ENCODE measurements at regions not wholly inside any gene's neighbourhood (a gene's known extent, or its start where the extent isn't known, plus 50 kb on each side); places are given as distances from the start of the nearest gene placed in this dataset.

- Histone ChIP-seq H2AFZ (ENCODE audit: low read length) (no peak overlapping the region), H3K4me1 (ENCODE audit: insufficient read depth, low read length, poor library complexity, severe bottlenecking) (peaks cover 22% of the 10 kb centered on the region), H3K27me3 (ENCODE audit: insufficient read depth, low read length, poor library complexity, severe bottlenecking) (no peaks in the 10 kb centered on the region), H3K9me3 (ENCODE audit: insufficient read depth, low read depth, low read length) (no peaks in the 10 kb centered on the region), H3K4me2 (ENCODE audit: low read depth, low read length, poor library complexity, severe bottlenecking) (no peak overlapping the region), H3K9me2 (replicated peaks; ENCODE audit: low read depth, low read length) (no peaks in the 10 kb centered on the region), H3K36me3 (ENCODE audit: insufficient read depth, low read length) (no peaks in the 10 kb centered on the region), H3K4me3 (ENCODE audit: low read length, poor library complexity, severe bottlenecking) (no peak overlapping the region), H3K79me2 (ENCODE audit: insufficient read depth, low read length) (no peaks in the 10 kb centered on the region), H3F3A (ENCODE audit: low read depth) (no peaks in the 10 kb centered on the region), H3K9ac (ENCODE audit: low read depth, low read length, poor library complexity, severe bottlenecking) (no peak overlapping the region), H4K20me1 (ENCODE audit: insufficient read depth, low read length, poor library complexity, severe bottlenecking) (no peaks in the 10 kb centered on the region)
- TF ChIP-seq EZH2phosphoT487 (IDR thresholded peaks at IDR 0.05; ENCODE audit: borderline replicate concordance): no peak
- TF ChIP-seq, protein P1, sequence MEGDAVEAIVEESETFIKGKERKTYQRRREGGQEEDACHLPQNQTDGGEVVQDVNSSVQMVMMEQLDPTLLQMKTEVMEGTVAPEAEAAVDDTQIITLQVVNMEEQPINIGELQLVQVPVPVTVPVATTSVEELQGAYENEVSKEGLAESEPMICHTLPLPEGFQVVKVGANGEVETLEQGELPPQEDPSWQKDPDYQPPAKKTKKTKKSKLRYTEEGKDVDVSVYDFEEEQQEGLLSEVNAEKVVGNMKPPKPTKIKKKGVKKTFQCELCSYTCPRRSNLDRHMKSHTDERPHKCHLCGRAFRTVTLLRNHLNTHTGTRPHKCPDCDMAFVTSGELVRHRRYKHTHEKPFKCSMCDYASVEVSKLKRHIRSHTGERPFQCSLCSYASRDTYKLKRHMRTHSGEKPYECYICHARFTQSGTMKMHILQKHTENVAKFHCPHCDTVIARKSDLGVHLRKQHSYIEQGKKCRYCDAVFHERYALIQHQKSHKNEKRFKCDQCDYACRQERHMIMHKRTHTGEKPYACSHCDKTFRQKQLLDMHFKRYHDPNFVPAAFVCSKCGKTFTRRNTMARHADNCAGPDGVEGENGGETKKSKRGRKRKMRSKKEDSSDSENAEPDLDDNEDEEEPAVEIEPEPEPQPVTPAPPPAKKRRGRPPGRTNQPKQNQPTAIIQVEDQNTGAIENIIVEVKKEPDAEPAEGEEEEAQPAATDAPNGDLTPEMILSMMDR (conservative IDR thresholded peaks at IDR 0.05; ENCODE audit: low read length): no peak
Observed at GRCh38 chrX:115902995-115903394, 267.5 kb upstream of the AGTR2 start.

GRCh38 chrX:115906276-115906675 is 264.3 kb upstream of the AGTR2 start:
- Histone ChIP-seq H3K27me3 (ENCODE audit: insufficient read depth, low read length, poor library complexity, severe bottlenecking) (no peaks in the 10 kb centered on the region), H3K9me3 (ENCODE audit: insufficient read depth, low read depth, low read length) (no peaks in the 10 kb centered on the region), H3K9ac (ENCODE audit: low read depth, low read length, poor library complexity, severe bottlenecking) (no peak overlapping the region), H3K9me2 (replicated peaks; ENCODE audit: low read depth, low read length) (no peaks in the 10 kb centered on the region), H3K79me2 (ENCODE audit: insufficient read depth, low read length) (no peaks in the 10 kb centered on the region), H3K4me3 (ENCODE audit: low read length, poor library complexity, severe bottlenecking) (no peak overlapping the region), H3F3A (ENCODE audit: low read depth) (no peaks in the 10 kb centered on the region), H4K20me1 (ENCODE audit: insufficient read depth, low read length, poor library complexity, severe bottlenecking) (no peaks in the 10 kb centered on the region), H3K36me3 (ENCODE audit: insufficient read depth, low read length) (no peaks in the 10 kb centered on the region), H2AFZ (ENCODE audit: low read length) (no peak overlapping the region), H3K4me1 (ENCODE audit: insufficient read depth, low read length, poor library complexity, severe bottlenecking) (no peaks in the 10 kb centered on the region), H3K4me2 (ENCODE audit: low read depth, low read length, poor library complexity, severe bottlenecking) (no peak overlapping the region)
- TF ChIP-seq, protein P1 (conservative IDR thresholded peaks at IDR 0.05; ENCODE audit: low read length): peak; percentile 22
- no peak for TF ChIP-seq EZH2phosphoT487 (IDR thresholded peaks at IDR 0.05; ENCODE audit: borderline replicate concordance)

- Histone ChIP-seq H4K20me1 (ENCODE audit: insufficient read depth, low read length, poor library complexity, severe bottlenecking) (no peaks in the 10 kb centered on the region), H3K4me3 (ENCODE audit: low read length, poor library complexity, severe bottlenecking) (no peak overlapping the region), H2AFZ (ENCODE audit: low read length) (no peak overlapping the region), H3K9me2 (replicated peaks; ENCODE audit: low read depth, low read length) (no peaks in the 10 kb centered on the region), H3K79me2 (ENCODE audit: insufficient read depth, low read length) (no peaks in the 10 kb centered on the region), H3K9me3 (ENCODE audit: insufficient read depth, low read depth, low read length) (no peaks in the 10 kb centered on the region), H3K36me3 (ENCODE audit: insufficient read depth, low read length) (no peaks in the 10 kb centered on the region), H3K4me1 (ENCODE audit: insufficient read depth, low read length, poor library complexity, severe bottlenecking) (no peaks in the 10 kb centered on the region), H3F3A (ENCODE audit: low read depth) (no peaks in the 10 kb centered on the region), H3K9ac (ENCODE audit: low read depth, low read length, poor library complexity, severe bottlenecking) (no peak overlapping the region), H3K27me3 (ENCODE audit: insufficient read depth, low read length, poor library complexity, severe bottlenecking) (no peaks in the 10 kb centered on the region), H3K4me2 (ENCODE audit: low read depth, low read length, poor library complexity, severe bottlenecking) (no peak overlapping the region)
- TF ChIP-seq, protein P1 (conservative IDR thresholded peaks at IDR 0.05; ENCODE audit: low read length): no peak
- no peak for TF ChIP-seq EZH2phosphoT487 (IDR thresholded peaks at IDR 0.05; ENCODE audit: borderline replicate concordance)
Observed at GRCh38 chrX:115906881-115907280, 263.7 kb upstream of the AGTR2 start.
